Kidney epithelial cell (primary cell): ENCODE measurements at regions not wholly inside any gene's neighbourhood (a gene's known extent, or its start where the extent isn't known, plus 50 kb on each side); places are given as distances from the start of the nearest gene placed in this dataset.

Experiments
- DNase-seq: peaks from one replicate; pipeline ENCODE4 v3.0.0-alpha.2; 2010; ENCODE audit warnings: low read depth
- H3K27me3 ChIP-seq: 2 replicates; pipeline ENCODE4 v1.6.0; 2011; ENCODE audit warnings: low read length; ENCODE audit not compliant: control insufficient read depth, insufficient read depth
- H3K36me3 ChIP-seq: 2 replicates; pipeline ENCODE4 v1.5.1; 2011; ENCODE audit warnings: low read length; ENCODE audit not compliant: control insufficient read depth, insufficient read depth
- H3K4me3 ChIP-seq: 2 replicates; pipeline ENCODE4 v1.5.1; 2011; ENCODE audit warnings: low read depth, mild to moderate bottlenecking, control low read depth, low read length
- CTCF ChIP-seq: IDR thresholded peaks from 2 replicates; pipeline ENCODE4 v1.5.1; 2011; ENCODE audit warnings: mild to moderate bottlenecking, moderate library complexity, low read length, control low read depth, inconsistent platforms; ENCODE audit not compliant: insufficient read depth, poor library complexity, severe bottlenecking

GRCh38 chr5:149432376-149432775 lies 53.3 kb upstream of the IL17B start:
- no peaks in the 10 kb centered on the region for H3K27me3 ChIP-seq
- TF ChIP-seq CTCF, result no peak
- DNase-seq, result no peak
- H3K4me3 ChIP-seq, result no peak overlapping the region
- no peaks in the 10 kb centered on the region for H3K36me3 ChIP-seq

GRCh38 chr5:149429839-149430721 lies 51.0 kb upstream of the IL17B start:
- TF ChIP-seq CTCF, result peak; percentile 11
- no peak for DNase-seq
- Histone ChIP-seq H3K4me3 (no peak overlapping the region), H3K27me3 (no peaks in the 10 kb centered on the region), H3K36me3 (no peaks in the 10 kb centered on the region)
